ENCODE measurements at regions not wholly inside any gene's neighbourhood (a gene's known extent, or its start where the extent isn't known, plus 50 kb on each side); places are given as distances from the start of the nearest gene placed in this dataset.

- TF ChIP-seq POLR2A (IDR thresholded peaks at IDR 0.05; ENCODE audit: low read length) = no peak
- no peak for TF ChIP-seq GATA1 (IDR thresholded peaks at IDR 0.05; ENCODE audit: low read depth, low read length)
These were observed 698.1 kb downstream of the DTWD2 start for GRCh38 chr5:118290204-118290603.
